Loucy (cell line): ENCODE measurements at regions not wholly inside any gene's neighbourhood (a gene's known extent, or its start where the extent isn't known, plus 50 kb on each side); places are given as distances from the start of the nearest gene placed in this dataset.

Source experiments
- H2AFZ ChIP-seq: fragments of 200-600 bp; sonication (generic); 2 replicates; pipeline ENCODE4 v1.6.0; 2016; ENCODE audit warnings: antibody characterized with exemption, mild to moderate bottlenecking, low read length, moderate library complexity
- H3F3A ChIP-seq: fragments of 200-600 bp; 2 replicates; pipeline ENCODE4 v1.6.0; 2016; ENCODE audit warnings: antibody characterized with exemption, low read depth, mild to moderate bottlenecking
- H3K27me3 ChIP-seq: fragments of 200-600 bp; sonication (generic); 2 replicates; pipeline ENCODE4 v1.6.1; 2014; ENCODE audit warnings: low read length, mild to moderate bottlenecking; ENCODE audit not compliant: insufficient read depth, poor library complexity, severe bottlenecking
- H3K36me3 ChIP-seq: fragments of 200-600 bp; sonication (generic); 2 replicates; pipeline ENCODE4 v1.6.1; 2016; ENCODE audit warnings: low read length; ENCODE audit not compliant: insufficient read depth
- H3K4me1 ChIP-seq: fragments of 200-600 bp; sonication (generic); 2 replicates; pipeline ENCODE4 v1.5.1; 2014; ENCODE audit warnings: low read length, mild to moderate bottlenecking; ENCODE audit not compliant: insufficient read depth, poor library complexity, severe bottlenecking
- H3K4me2 ChIP-seq: fragments of 200-600 bp; sonication (generic); 2 replicates; pipeline ENCODE4 v1.6.0; 2014; ENCODE audit warnings: antibody characterized with exemption, low read length, low read depth, mild to moderate bottlenecking; ENCODE audit not compliant: poor library complexity, severe bottlenecking
- H3K4me3 ChIP-seq: fragments of 200-600 bp; sonication (generic); 2 replicates; pipeline ENCODE4 v1.5.1; 2014; ENCODE audit warnings: low read length, mild to moderate bottlenecking, mixed read lengths; ENCODE audit not compliant: poor library complexity, severe bottlenecking
- H3K79me2 ChIP-seq: fragments of 200-600 bp; sonication (generic); 2 replicates; pipeline ENCODE4 v1.6.1; 2014; ENCODE audit warnings: low read length; ENCODE audit not compliant: insufficient read depth
- H3K9ac ChIP-seq: fragments of 200-600 bp; sonication (generic); 2 replicates; pipeline ENCODE4 v1.6.0; 2014; ENCODE audit warnings: mild to moderate bottlenecking, low read depth, low read length, moderate library complexity; ENCODE audit not compliant: poor library complexity, severe bottlenecking
- H3K9me2 ChIP-seq: fragments of 200-600 bp; sonication (generic); replicated peaks from 2 replicates; pipeline ENCODE4 v1.6.1; 2016; ENCODE audit warnings: low read depth, low read length, mixed read lengths
- H3K9me3 ChIP-seq: fragments of 200-600 bp; sonication (generic); 2 replicates; pipeline ENCODE4 v1.6.1; 2014; ENCODE audit warnings: mild to moderate bottlenecking, antibody characterized with exemption, low read length, low read depth; ENCODE audit not compliant: insufficient read depth
- H4K20me1 ChIP-seq: fragments of 200-600 bp; sonication (generic); 2 replicates; pipeline ENCODE4 v1.6.0; 2014; ENCODE audit warnings: antibody characterized with exemption, low read length, mild to moderate bottlenecking; ENCODE audit not compliant: insufficient read depth, poor library complexity, severe bottlenecking
- EZH2phosphoT487 ChIP-seq: fragments of 200-600 bp; IDR thresholded peaks from 2 replicates; pipeline ENCODE4 v1.6.1; 2018; ENCODE audit warnings: antibody characterized with exemption, mild to moderate bottlenecking, moderate library complexity, borderline replicate concordance
- TF ChIP-seq, protein P1 (sequence below): fragments of 200-600 bp; sonication (generic); conservative IDR thresholded peaks from 2 replicates; pipeline ENCODE4 v1.5.1; 2014; ENCODE audit warnings: mild to moderate bottlenecking, antibody characterized with exemption, low read length

DNA sequence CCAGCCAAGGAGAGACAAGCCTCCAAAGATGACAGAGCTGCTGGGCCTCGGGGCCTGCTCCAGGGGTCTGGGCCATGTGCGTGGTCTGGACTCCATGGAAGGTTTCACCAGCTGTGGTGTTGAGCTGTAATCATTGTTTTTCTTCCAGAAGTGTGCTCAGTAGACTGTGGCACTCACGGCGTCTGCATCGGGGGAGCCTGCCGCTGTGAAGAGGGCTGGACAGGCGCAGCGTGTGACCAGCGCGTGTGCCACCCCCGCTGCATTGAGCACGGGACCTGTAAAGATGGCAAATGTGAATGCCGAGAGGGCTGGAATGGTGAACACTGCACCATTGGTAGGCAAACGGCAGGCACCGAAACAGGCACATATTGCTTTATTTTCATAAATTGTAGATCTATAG is 164.8 kb upstream of the WWC1 start:
- H3K27me3 ChIP-seq: no peaks in the 10 kb centered on the region

DNA sequence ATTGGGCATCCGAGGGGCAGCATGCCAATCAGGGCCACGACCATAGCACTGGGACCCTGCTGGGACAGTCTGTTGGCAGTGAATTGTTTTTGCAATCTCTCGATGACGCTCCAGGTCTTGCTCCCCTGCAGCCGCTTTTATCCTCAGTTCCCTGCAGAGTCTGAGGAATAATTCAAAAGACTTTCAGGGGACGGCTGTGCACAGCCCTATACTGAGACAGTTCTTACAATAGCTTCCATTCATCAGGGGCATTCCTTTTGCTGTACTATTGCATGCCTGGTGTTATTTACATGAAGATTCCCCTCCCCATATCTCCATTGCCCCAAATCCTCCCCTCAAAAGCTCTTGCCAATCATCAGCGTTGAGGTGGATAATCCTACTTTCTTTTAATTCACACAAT is 163.3 kb upstream of the WWC1 start:
- H3K9ac ChIP-seq: no peak overlapping the region
- no peaks in the 10 kb centered on the region for H3K79me2 ChIP-seq
- no peaks in the 10 kb centered on the region for H3K9me2 ChIP-seq
- no peaks in the 10 kb centered on the region for H3F3A ChIP-seq
- peaks cover 3% of the 10 kb centered on the region for H3K4me1 ChIP-seq
- TF ChIP-seq, protein P1, sequence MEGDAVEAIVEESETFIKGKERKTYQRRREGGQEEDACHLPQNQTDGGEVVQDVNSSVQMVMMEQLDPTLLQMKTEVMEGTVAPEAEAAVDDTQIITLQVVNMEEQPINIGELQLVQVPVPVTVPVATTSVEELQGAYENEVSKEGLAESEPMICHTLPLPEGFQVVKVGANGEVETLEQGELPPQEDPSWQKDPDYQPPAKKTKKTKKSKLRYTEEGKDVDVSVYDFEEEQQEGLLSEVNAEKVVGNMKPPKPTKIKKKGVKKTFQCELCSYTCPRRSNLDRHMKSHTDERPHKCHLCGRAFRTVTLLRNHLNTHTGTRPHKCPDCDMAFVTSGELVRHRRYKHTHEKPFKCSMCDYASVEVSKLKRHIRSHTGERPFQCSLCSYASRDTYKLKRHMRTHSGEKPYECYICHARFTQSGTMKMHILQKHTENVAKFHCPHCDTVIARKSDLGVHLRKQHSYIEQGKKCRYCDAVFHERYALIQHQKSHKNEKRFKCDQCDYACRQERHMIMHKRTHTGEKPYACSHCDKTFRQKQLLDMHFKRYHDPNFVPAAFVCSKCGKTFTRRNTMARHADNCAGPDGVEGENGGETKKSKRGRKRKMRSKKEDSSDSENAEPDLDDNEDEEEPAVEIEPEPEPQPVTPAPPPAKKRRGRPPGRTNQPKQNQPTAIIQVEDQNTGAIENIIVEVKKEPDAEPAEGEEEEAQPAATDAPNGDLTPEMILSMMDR: no peak
- TF ChIP-seq EZH2phosphoT487: no peak
- no peaks in the 10 kb centered on the region for H3K27me3 ChIP-seq
- H3K4me3 ChIP-seq: no peak overlapping the region
- no peaks in the 10 kb centered on the region for H3K9me3 ChIP-seq
- no peaks in the 10 kb centered on the region for H4K20me1 ChIP-seq
- H3K36me3 ChIP-seq: no peaks in the 10 kb centered on the region
- H2AFZ ChIP-seq: no peak overlapping the region
- H3K4me2 ChIP-seq: no peak overlapping the region

More for the DNA sequence above, 164.8 kb upstream of the WWC1 start:
- no peak overlapping the region for H3K4me2 ChIP-seq
- H3K9me2 ChIP-seq: no peaks in the 10 kb centered on the region
- H3K4me1 ChIP-seq: peaks cover 3% of the 10 kb centered on the region
- no peak overlapping the region for H2AFZ ChIP-seq
- H4K20me1 ChIP-seq: no peaks in the 10 kb centered on the region
- H3F3A ChIP-seq: no peaks in the 10 kb centered on the region
- no peak overlapping the region for H3K9ac ChIP-seq
- H3K79me2 ChIP-seq: no peaks in the 10 kb centered on the region
- H3K36me3 ChIP-seq: no peaks in the 10 kb centered on the region
- H3K4me3 ChIP-seq: no peak overlapping the region
- TF ChIP-seq, protein P1: no peak
- no peak for TF ChIP-seq EZH2phosphoT487
- no peaks in the 10 kb centered on the region for H3K9me3 ChIP-seq

DNA sequence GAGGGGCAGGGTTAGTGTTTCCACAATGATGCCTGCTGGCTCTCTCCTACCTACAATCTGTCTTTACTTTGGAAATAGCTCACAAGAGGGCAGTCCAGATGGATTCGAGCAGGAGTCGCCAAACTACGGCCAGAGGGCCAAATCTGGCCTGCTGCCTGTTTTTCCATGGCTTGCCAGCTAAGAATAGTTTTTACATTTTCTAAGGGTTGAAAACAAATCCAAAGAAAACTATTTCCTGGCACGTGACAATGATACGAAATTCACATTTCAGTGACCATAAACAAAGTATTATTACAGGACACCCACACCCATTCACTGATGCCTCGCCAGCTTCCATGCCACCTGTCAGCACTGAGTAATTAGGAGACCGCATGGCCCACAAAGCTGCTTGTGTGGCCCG is 162.9 kb upstream of the WWC1 start:
- Histone ChIP-seq H4K20me1 (no peaks in the 10 kb centered on the region), H3K79me2 (no peaks in the 10 kb centered on the region), H3F3A (no peaks in the 10 kb centered on the region), H2AFZ (no peak overlapping the region), H3K9ac (no peak overlapping the region), H3K36me3 (no peaks in the 10 kb centered on the region), H3K4me2 (no peak overlapping the region), H3K9me2 (no peaks in the 10 kb centered on the region), H3K4me3 (no peak overlapping the region), H3K9me3 (no peaks in the 10 kb centered on the region), H3K27me3 (no peaks in the 10 kb centered on the region), H3K4me1 (peaks cover 3% of the 10 kb centered on the region)
- TF ChIP-seq EZH2phosphoT487: no peak
- TF ChIP-seq, protein P1: no peak
